ENCODE measurements at regions not wholly inside any gene's neighbourhood (a gene's known extent, or its start where the extent isn't known, plus 50 kb on each side); places are given as distances from the start of the nearest gene placed in this dataset.
A peak's percentile ranks its signal among the peaks of the same experiment; 100 is the strongest.

- peak; percentile 80 for DNase-seq (ENCODE audit: low read depth, low spot score)
- no peak overlapping the region for H3K4me3 ChIP-seq (ENCODE audit: low read depth, low read length)
- no peak for TF ChIP-seq CTCF (IDR thresholded peaks at IDR 0.05; ENCODE audit: low read depth, low read length)
- in situ Hi-C loops (cut with HindIII; ENCODE audit: low sequenced_read_pairs), result no loop called here
Measured at GRCh38 chr7:51950813-51951212, 634.2 kb upstream of the COBL start.

- in situ Hi-C loops (cut with HindIII; ENCODE audit: low sequenced_read_pairs), result no loop called here
Measured at GRCh38 chr7:51949726-51950644, 633.4 kb upstream of the COBL start.

GRCh38 chr7:51930834-51931233, 614.2 kb upstream of the COBL start:
- no peak overlapping the region for H3K4me3 ChIP-seq (ENCODE audit: low read depth, low read length)
- no peak for TF ChIP-seq CTCF (IDR thresholded peaks at IDR 0.05; ENCODE audit: low read depth, low read length)
- in situ Hi-C loops (cut with HindIII; ENCODE audit: low sequenced_read_pairs), result no loop called here
- no peak for DNase-seq (ENCODE audit: low read depth, low spot score)

More at GRCh38 chr7:51949726-51950644, 633.4 kb upstream of the COBL start:
- peak; percentile 1 for TF ChIP-seq CTCF (IDR thresholded peaks at IDR 0.05; ENCODE audit: low read depth, low read length)
- H3K4me3 ChIP-seq (ENCODE audit: low read depth, low read length), result no peak overlapping the region
- DNase-seq (ENCODE audit: low read depth, low spot score), result peak; percentile 70

- DNase-seq (ENCODE audit: low read depth, low spot score), result no peak
- no peak overlapping the region for H3K4me3 ChIP-seq (ENCODE audit: low read depth, low read length)
- TF ChIP-seq CTCF (IDR thresholded peaks at IDR 0.05; ENCODE audit: low read depth, low read length), result no peak
- in situ Hi-C loops (cut with HindIII; ENCODE audit: low sequenced_read_pairs), result no loop called here
Measured at GRCh38 chr7:51929818-51930217, 613.2 kb upstream of the COBL start.

GRCh38 chr7:51927738-51928137, 611.1 kb upstream of the COBL start:
- in situ Hi-C loops (cut with HindIII; ENCODE audit: low sequenced_read_pairs), result no loop called here
- H3K4me3 ChIP-seq (ENCODE audit: low read depth, low read length), result no peak overlapping the region
- no peak for TF ChIP-seq CTCF (IDR thresholded peaks at IDR 0.05; ENCODE audit: low read depth, low read length)
- DNase-seq (ENCODE audit: low read depth, low spot score), result no peak

GRCh38 chr7:51918581-51918980, 602.0 kb upstream of the COBL start:
- H3K4me3 ChIP-seq (ENCODE audit: low read depth, low read length), result no peak overlapping the region
- TF ChIP-seq CTCF (IDR thresholded peaks at IDR 0.05; ENCODE audit: low read depth, low read length), result no peak
- in situ Hi-C loops (cut with HindIII; ENCODE audit: low sequenced_read_pairs), result no loop called here
- DNase-seq (ENCODE audit: low read depth, low spot score), result no peak
